GM18520 (cell line): ENCODE measurements at regions not wholly inside any gene's neighbourhood (a gene's known extent, or its start where the extent isn't known, plus 50 kb on each side); places are given as distances from the start of the nearest gene placed in this dataset.
"Not testable (repeated sequence)": the region's sequence is repeated elsewhere in the genome, so short reads cannot be mapped to it uniquely, and the experiment has no call there.

Experiments used
- ATAC-seq: cut with Tn5 transposase; IDR thresholded peaks from one replicate; pipeline ENCODE4 v1.9.1; 2021; ENCODE audit not compliant: unreplicated experiment

DNA sequence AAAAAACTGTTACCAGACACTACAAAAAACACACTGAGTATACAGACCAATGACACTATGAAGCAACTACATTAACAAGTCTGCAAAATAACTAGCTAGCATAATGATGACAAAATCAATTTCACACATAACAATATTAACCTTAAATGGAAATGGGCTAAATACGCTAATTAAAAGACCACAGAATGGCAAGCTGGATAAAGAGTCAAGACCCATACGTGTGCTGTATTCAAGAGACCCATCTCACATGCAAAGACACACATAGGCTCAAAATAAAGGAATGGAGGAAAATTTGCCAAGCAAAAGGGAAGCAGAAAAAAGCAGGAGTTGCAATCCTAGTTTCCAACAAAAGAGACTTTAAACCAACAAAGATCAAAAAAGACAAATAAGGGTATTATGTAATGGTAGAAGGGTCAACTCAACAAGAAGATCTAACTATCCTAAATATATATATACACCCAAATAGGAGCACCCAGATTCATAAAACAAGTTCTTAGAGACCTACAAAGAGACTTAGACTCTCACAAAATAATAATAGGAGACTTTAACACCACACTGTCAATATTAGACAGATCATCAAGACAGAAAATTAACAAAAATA, 158.6 kb downstream of the ALDH8A1 start:
- ATAC-seq = not testable (repeated sequence)

DNA sequence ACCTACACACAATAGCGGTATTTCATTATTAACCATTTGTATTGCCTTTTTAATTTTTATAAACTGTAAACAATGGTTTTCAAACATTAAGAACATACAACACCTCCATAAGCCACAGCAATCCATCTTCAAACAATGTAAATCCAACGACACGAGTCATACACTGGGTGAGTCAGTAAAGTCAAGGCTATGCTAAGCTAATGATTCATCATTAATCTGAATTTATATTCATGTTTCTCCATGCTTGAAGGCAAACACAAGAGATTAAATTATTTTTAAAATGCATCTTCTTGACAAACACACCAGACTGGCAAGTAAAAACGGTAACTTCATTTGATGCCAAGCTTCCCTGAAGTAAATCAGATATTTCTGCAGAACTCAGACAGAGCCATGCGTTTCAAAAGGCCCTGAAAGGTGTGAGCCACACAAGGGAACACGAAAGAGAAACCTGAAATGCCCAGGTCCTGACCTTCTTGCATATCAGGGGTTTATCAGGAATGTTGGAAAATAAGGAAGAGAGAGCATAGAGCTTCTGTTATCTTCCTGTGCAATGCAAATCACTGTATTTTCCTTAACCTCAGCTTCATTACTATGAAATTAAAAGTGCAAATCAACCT, 162.5 kb downstream of the ALDH8A1 start:
- ATAC-seq = no peak

DNA sequence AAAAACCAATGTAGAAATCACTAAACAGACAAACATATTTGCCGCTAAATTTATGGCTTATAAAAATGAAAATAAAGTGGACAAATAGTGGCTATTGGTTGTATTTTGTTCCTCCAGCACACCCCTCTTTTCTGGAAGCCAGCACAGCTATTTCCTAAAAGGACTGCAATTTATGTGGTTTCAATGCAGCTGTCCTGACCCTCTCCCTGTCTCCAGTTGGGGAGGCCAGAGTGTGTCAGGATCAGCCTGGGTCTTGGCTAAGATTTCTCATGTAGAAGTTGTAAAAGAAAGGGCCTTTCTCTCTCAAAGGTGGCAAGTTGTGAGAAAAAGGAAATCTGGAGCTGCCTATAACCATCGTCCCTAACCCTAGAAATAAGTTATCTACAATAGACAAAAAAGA, 165.6 kb downstream of the ALDH8A1 start:
- ATAC-seq = no peak

- no peak for ATAC-seq
Measured at GRCh38 chr6:134778431-134778830, 171.5 kb downstream of the ALDH8A1 start.

GRCh38 chr6:134774201-134774638, 175.7 kb downstream of the ALDH8A1 start:
- ATAC-seq = no peak

- no peak for ATAC-seq
Measured at GRCh38 chr6:134772671-134773360, 177.1 kb downstream of the ALDH8A1 start.

DNA sequence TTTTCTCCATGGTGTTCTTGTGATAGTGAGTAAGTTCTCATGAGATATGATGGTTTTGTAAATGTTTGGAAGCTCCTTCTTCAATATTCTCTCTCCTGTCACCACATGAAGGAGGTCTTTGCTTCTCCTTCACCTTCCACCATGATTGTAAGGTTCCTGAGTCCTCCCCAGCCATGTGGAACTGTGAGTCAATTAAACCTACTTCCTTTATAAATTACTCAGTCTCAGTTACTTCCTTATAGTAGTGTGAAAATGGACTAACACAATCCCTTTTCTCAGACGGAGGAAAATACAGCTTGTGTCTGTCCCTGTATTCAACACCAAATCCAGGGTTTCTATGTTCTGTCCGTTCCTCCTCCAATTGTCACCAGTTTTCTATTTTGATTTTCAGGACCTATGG, 181.0 kb downstream of the ALDH8A1 start:
- ATAC-seq = no peak

DNA sequence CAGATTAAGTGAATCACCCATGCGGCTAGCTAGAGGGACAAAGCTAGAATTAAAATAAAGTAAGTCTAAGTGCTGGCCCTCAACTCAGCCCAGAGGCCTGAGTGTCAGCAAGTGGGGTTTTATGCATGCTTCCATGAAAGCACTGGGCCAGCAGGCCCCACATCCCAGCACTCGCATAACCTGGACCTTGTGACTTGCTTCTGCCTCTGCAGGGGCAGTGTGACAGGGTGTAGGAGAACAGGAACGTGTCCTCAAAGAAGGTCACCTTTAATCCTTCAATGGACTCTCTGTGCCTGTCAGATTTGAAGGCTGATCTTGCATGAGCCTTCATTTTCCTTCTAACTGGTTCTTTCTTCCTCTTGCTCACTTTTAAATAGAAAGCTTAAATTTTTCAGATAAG, 183.4 kb downstream of the ALDH8A1 start:
- no peak for ATAC-seq

- no peak for ATAC-seq
Measured at GRCh38 chr6:134764741-134765140, 185.2 kb downstream of the ALDH8A1 start.

- not testable (repeated sequence) for ATAC-seq
Measured at GRCh38 chr6:134763575-134763974, 186.3 kb downstream of the ALDH8A1 start.

- ATAC-seq = no peak
Measured at GRCh38 chr6:134758621-134759020, 191.3 kb downstream of the ALDH8A1 start.

- no peak for ATAC-seq
Measured at GRCh38 chr6:134757911-134758361, 192.0 kb downstream of the ALDH8A1 start.

DNA sequence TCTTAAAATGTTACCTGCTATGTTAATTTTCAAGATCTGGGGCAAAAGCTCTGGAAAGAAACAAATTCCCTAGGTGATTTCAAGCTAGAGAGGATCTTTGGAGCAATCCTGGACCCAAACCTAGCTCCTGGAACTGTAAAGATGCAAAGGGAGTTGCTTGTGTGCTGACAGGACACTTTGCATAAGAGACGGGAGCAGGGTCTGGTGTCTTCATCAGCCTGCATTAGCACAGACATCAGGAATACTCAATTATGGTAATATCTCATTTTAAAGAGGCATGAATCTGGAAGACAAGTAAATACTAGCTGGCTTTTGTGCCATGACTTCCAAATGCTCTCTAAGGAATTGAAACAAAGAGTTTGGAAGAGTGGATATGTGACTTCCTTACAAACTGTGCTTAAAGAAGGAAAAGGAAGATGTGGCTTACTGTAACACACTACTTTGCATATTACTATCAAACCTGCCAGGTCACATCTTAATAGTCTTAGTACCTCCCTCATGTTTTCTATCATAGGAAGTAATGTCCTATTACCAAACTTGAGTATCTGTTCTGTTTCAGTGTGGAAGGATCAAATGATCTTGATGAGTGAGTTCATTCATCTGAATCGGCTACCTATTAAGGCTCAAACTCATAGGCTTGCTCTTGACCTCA, 193.4 kb downstream of the ALDH8A1 start:
- ATAC-seq = no peak

GRCh38 chr6:134754013-134754690, 195.7 kb downstream of the ALDH8A1 start:
- no peak for ATAC-seq

- no peak for ATAC-seq
Measured at GRCh38 chr6:134753001-134753400, 196.9 kb downstream of the ALDH8A1 start.

- no peak for ATAC-seq
Measured at GRCh38 chr6:134752445-134752844, 197.5 kb downstream of the ALDH8A1 start.

- no peak for ATAC-seq
Measured at GRCh38 chr6:134750669-134751068, 199.2 kb downstream of the ALDH8A1 start.

- ATAC-seq = no peak
Measured at GRCh38 chr6:134748484-134748883, 201.4 kb downstream of the ALDH8A1 start.

DNA sequence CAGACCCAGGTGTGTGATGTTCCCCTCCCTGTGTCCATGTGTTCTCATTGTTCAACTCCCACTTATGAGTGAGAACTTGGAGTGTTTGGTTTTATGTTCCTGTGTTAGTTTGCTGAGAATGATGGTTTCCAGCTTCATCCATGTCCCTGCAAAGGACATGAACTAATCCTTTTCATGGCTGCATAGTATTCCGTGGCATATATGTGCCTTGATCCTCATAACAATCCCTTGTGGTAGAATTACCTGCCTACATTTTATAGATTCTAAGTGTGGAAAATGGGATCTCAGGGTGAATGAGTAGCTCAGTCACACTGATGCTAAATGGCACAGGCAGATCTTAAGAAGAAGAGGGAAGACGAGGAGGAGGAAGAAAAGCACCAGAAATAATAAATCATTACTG, 202.7 kb downstream of the ALDH8A1 start:
- not testable (repeated sequence) for ATAC-seq

GRCh38 chr6:134746140-134746539, 203.8 kb downstream of the ALDH8A1 start:
- ATAC-seq = no peak

GRCh38 chr6:134745192-134745591, 204.7 kb downstream of the ALDH8A1 start:
- not testable (repeated sequence) for ATAC-seq
